H1 (cell line): ENCODE measurements at regions not wholly inside any gene's neighbourhood (a gene's known extent, or its start where the extent isn't known, plus 50 kb on each side); places are given as distances from the start of the nearest gene placed in this dataset.

Experiments used
- CTCF ChIA-PET: fragments of 300-600 bp; sonication (Branson Sonifier 250); formaldehyde crosslinking; loops from one replicate; lab custom pipeline; 2021; ENCODE audit not compliant: partially characterized antibody; lab: Charles Lee
- POLR2A ChIA-PET: fragments of 300-600 bp; sonication (Branson Sonifier 250); formaldehyde crosslinking; loops from one replicate; lab custom pipeline; 2021; ENCODE audit warnings: inconsistent platforms; ENCODE audit not compliant: partially characterized antibody; lab: Charles Lee
- DNase-seq, 2 experiments: peaks; one replicate each; pipeline versions ENCODE4 v3.0.0 to v3.0.0-alpha.2; 2010 to 2022; ENCODE audit warnings: low spot score in 2 of 2, low read depth in 1 of 2, mixed read lengths in 1 of 2
- FAIRE-seq: peaks from 2 replicates; lab custom pipeline; 2011; peaks lifted over from hg19 to GRCh38; lab: Jason Lieb, UNC
- H2AFZ ChIP-seq: 2 replicates; pipeline ENCODE4 v1.8.1; 2012; ENCODE audit warnings: low read length, inconsistent platforms
- H2AK5ac ChIP-seq: 2 replicates; pipeline ENCODE4 v1.6.1; 2013; ENCODE audit warnings: low read depth, low read length
- H2BK120ac ChIP-seq: replicated peaks from 2 replicates; pipeline ENCODE3; 2013; ENCODE audit warnings: low read depth, low read length, inconsistent platforms
- H2BK12ac ChIP-seq: 2 replicates; pipeline ENCODE4 v1.6.1; 2013; ENCODE audit warnings: low read depth, low read length
- H2BK15ac ChIP-seq: 2 replicates; pipeline ENCODE4 v1.6.1; 2013; ENCODE audit warnings: low read length
- H2BK20ac ChIP-seq: 2 replicates; pipeline ENCODE4 v1.6.1; 2013; ENCODE audit warnings: low read length
- H2BK5ac ChIP-seq: 2 replicates; pipeline ENCODE4 v1.6.1; 2013; ENCODE audit warnings: low read depth, low read length
- H3K14ac ChIP-seq: 2 replicates; pipeline ENCODE4 v1.6.1; 2013; ENCODE audit warnings: inconsistent platforms; ENCODE audit not compliant: insufficient read length
- H3K18ac ChIP-seq: 2 replicates; pipeline ENCODE4 v1.6.1; 2013; ENCODE audit warnings: low read length; ENCODE audit errors: extremely low read depth
- H3K23ac ChIP-seq: 2 replicates; pipeline ENCODE4 v1.6.1; 2013; ENCODE audit warnings: inconsistent platforms; ENCODE audit not compliant: insufficient read length
- H3K23me2 ChIP-seq: 2 replicates; pipeline ENCODE4 v1.6.1; 2013; ENCODE audit warnings: low read depth, low read length
- H3K27ac ChIP-seq: 2 replicates; pipeline ENCODE4 v1.6.1; 2011; ENCODE audit warnings: low read depth, low read length, inconsistent platforms
- H3K27me3 ChIP-seq, 4 experiments: replicated peaks in 1 of 4; 1 replicate in 1 of 4; 2 replicates in 3 of 4; pipeline versions ENCODE4 v1.6.1 to v1.8.1; 2011 to 2013; ENCODE audit warnings: low read length in 3 of 4, mild to moderate bottlenecking in 3 of 4, inconsistent platforms in 2 of 4, mixed read lengths in 2 of 4, moderate library complexity in 1 of 4; ENCODE audit not compliant: control insufficient read depth in 3 of 4, insufficient read depth in 3 of 4; ENCODE audit errors: extremely low read depth in 1 of 4
- H3K36me3 ChIP-seq, 4 experiments: 2 replicates each; pipeline versions ENCODE4 v1.6.1 to v1.8.1; 2011 to 2013; ENCODE audit warnings: mild to moderate bottlenecking in 4 of 4, low read length in 3 of 4, moderate library complexity in 2 of 4, control low read depth in 1 of 4, inconsistent platforms in 1 of 4; ENCODE audit not compliant: insufficient read depth in 4 of 4, control insufficient read depth in 2 of 4
- H3K4ac ChIP-seq: replicated peaks from 2 replicates; pipeline ENCODE3; 2013; ENCODE audit warnings: low read length, low read depth, mixed read lengths, inconsistent platforms; ENCODE audit not compliant: insufficient read length
- H3K4me1 ChIP-seq, 4 experiments: replicated peaks in 1 of 4; 1 replicate in 1 of 4; 2 replicates in 3 of 4; pipeline versions ENCODE4 v1.6.1 to v1.8.1; 2011 to 2013; ENCODE audit warnings: low read length in 3 of 4, inconsistent platforms in 2 of 4, mixed read lengths in 1 of 4; ENCODE audit not compliant: insufficient read depth in 4 of 4, control insufficient read depth in 3 of 4
- H3K4me2 ChIP-seq, 2 experiments: 2 replicates each; pipeline versions ENCODE4 v1.6.1 to v1.8.1; 2011 to 2013; ENCODE audit warnings: low read depth in 2 of 2, low read length in 2 of 2, control low read depth in 1 of 2, inconsistent platforms in 1 of 2, mild to moderate bottlenecking in 1 of 2; ENCODE audit not compliant: insufficient read depth in 1 of 2
- H3K4me3 ChIP-seq, 4 experiments: fragments of 200-600, 300-600 bp in 1 of 4; sonication (generic), shearing (Covaris generic), sonication (Bioruptor Twin) in 1 of 4; 2 replicates each; pipeline versions ENCODE4 v1.5.1 to v1.8.1; 2011 to 2016; ENCODE audit warnings: low read length in 4 of 4, low read depth in 3 of 4, control low read depth in 2 of 4, inconsistent platforms in 2 of 4, mild to moderate bottlenecking in 2 of 4, mixed read lengths in 1 of 4, moderate library complexity in 1 of 4; ENCODE audit not compliant: insufficient read depth in 2 of 4; ENCODE audit errors: extremely low read depth in 1 of 4
- H3K56ac ChIP-seq: replicated peaks from 2 replicates; pipeline ENCODE3; 2013; ENCODE audit warnings: low read depth, mild to moderate bottlenecking, mixed read lengths, low read length, inconsistent platforms; ENCODE audit not compliant: insufficient read length
- H3K79me1 ChIP-seq: 2 replicates; pipeline ENCODE4 v1.6.1; 2013; ENCODE audit warnings: low read depth, low read length, control low read depth
- H3K79me2 ChIP-seq, 2 experiments: 2 replicates each; pipeline versions ENCODE4 v1.6.1 to v1.8.1; 2012 to 2013; ENCODE audit warnings: low read length in 2 of 2, mild to moderate bottlenecking in 2 of 2, inconsistent platforms in 1 of 2; ENCODE audit not compliant: insufficient read depth in 2 of 2, control insufficient read depth in 1 of 2
- H3K9ac ChIP-seq, 4 experiments: replicated peaks in 1 of 4; 1 replicate in 1 of 4; 2 replicates in 3 of 4; pipeline versions ENCODE4 v1.6.1 to v1.8.1; 2011 to 2013; ENCODE audit warnings: low read depth in 3 of 4, low read length in 3 of 4, control low read depth in 2 of 4, mild to moderate bottlenecking in 2 of 4, moderate library complexity in 2 of 4, inconsistent platforms in 1 of 4; ENCODE audit errors: extremely low read depth in 1 of 4
- H3K9me3 ChIP-seq, 2 experiments: 2 replicates each; pipeline versions ENCODE4 v1.6.1 to v1.8.1; 2012 to 2013; ENCODE audit warnings: mild to moderate bottlenecking in 2 of 2, moderate library complexity in 2 of 2, control low read depth in 1 of 2, inconsistent platforms in 1 of 2, low read depth in 1 of 2, low read length in 1 of 2, mixed read lengths in 1 of 2; ENCODE audit not compliant: insufficient read depth in 2 of 2
- H4K20me1 ChIP-seq, 2 experiments: replicated peaks in 1 of 2; 2 replicates each; pipeline versions ENCODE3 to v1.8.1; 2011 to 2013; ENCODE audit warnings: inconsistent platforms in 2 of 2, low read length in 2 of 2, mild to moderate bottlenecking in 1 of 2; ENCODE audit not compliant: insufficient read depth in 2 of 2, control insufficient read depth in 1 of 2
- H4K5ac ChIP-seq: 2 replicates; pipeline ENCODE4 v1.6.1; 2013; ENCODE audit warnings: low read length, low read depth, mixed read lengths, inconsistent platforms; ENCODE audit not compliant: insufficient read length
- H4K8ac ChIP-seq: 2 replicates; pipeline ENCODE4 v1.8.0; 2013; ENCODE audit warnings: mild to moderate bottlenecking, moderate library complexity, low read length, inconsistent platforms; ENCODE audit not compliant: insufficient read depth; ENCODE audit errors: extremely low read depth
- H4K91ac ChIP-seq: replicated peaks from 2 replicates; pipeline ENCODE3; 2013; ENCODE audit warnings: low read length, mixed read lengths, inconsistent platforms; ENCODE audit not compliant: insufficient read length
- BCL11A ChIP-seq, 2 experiments: IDR thresholded peaks; one replicate each; pipeline ENCODE4 v1.6.1; 2011; ENCODE audit warnings: low read depth in 2 of 2, low read length in 2 of 2, mild to moderate bottlenecking in 2 of 2
- HDAC6 ChIP-seq: IDR thresholded peaks from one replicate; pipeline ENCODE4 v1.7.1; 2012; ENCODE audit warnings: low read depth, mild to moderate bottlenecking, inconsistent platforms, low read length, moderate library complexity
- NRF1 ChIP-seq: IDR thresholded peaks from 2 replicates; pipeline ENCODE4 v1.6.1; 2011; ENCODE audit warnings: mild to moderate bottlenecking, low read depth, low read length, improper control_type of control experiment
- PHF8 ChIP-seq: fragments of 200-600 bp; sonication (generic); conservative IDR thresholded peaks from 2 replicates; pipeline ENCODE4 v1.7.1; 2012; ENCODE audit warnings: low read depth, mild to moderate bottlenecking, inconsistent platforms, low read length, moderate library complexity
- TAF7 ChIP-seq: optimal IDR thresholded peaks from 2 replicates; pipeline ENCODE3; 2011; ENCODE audit warnings: low read depth, mild to moderate bottlenecking, inconsistent platforms, low read length, moderate library complexity, borderline replicate concordance
- TBP ChIP-seq: IDR thresholded peaks from 2 replicates; pipeline ENCODE4 v1.6.1; 2011; ENCODE audit warnings: low read depth, low read length, improper control_type of control experiment
- WGBS, 2 experiments: shearing (Covaris generic) in 1 of 2; methylation state at CpG; one replicate each; pipeline versions ENCODE4 v1.1.6 to v1.1.7; 2013 to 2015; ENCODE audit warnings: low lambda C conversion rate in 2 of 2, mixed read lengths in 2 of 2, inconsistent platforms in 1 of 2, low coverage in 1 of 2, missing lambda C conversion rate in 1 of 2; ENCODE audit not compliant: insufficient replicate concordance in 2 of 2, insufficient coverage in 1 of 2, insufficient read length in 1 of 2; ENCODE audit errors: extremely low coverage in 1 of 2, missing lambda C conversion rate in 1 of 2; 5-methylcytosine and 5-hydroxymethylcytosine counted together
- TF ChIP-seq, protein P1 (sequence below), 3 experiments: IDR thresholded peaks; 1 replicate in 2 of 3; 2 replicates in 1 of 3; pipeline versions ENCODE4 v1.5.1 to v1.6.1; 2011; ENCODE audit warnings: low read length in 3 of 3, mild to moderate bottlenecking in 3 of 3, inconsistent platforms in 2 of 3, low read depth in 1 of 3, moderate library complexity in 1 of 3; ENCODE audit not compliant: insufficient read depth in 1 of 3; ENCODE audit errors: control extremely low read depth in 1 of 3

DNA sequence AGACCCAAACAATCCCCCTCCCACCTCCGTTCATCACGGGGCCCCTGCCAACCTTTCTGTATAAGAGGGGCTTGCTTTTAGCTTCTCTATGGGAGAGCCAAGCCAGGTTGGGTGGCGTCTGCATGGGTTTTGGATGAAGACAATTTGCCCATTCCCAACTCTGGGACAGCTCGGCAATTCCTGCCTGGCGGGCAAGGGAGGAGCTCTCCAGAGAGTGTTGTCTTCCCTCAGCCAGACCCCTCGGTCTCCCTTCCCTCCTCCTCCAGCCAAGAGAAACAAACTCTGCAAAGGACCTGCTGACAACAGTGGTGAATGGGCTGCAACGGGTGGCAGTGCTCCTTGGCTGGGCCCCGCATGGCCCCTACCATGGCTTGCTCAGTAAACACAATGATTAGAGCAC, 267.2 kb upstream of the HDAC4 start:
- Histone ChIP-seq H3K79me2 (no peaks in the 10 kb centered on the region), H3K79me1 (no peaks in the 10 kb centered on the region), H2AK5ac (no peak overlapping the region), H2BK12ac (no peak overlapping the region), H3K9me3 (no peaks in the 10 kb centered on the region; a peak in 1 of 4 replicates), H3K23ac (no peak overlapping the region), H3K18ac (no peak overlapping the region), H2BK20ac (no peak overlapping the region), H3K9ac (no peak overlapping the region), H3K36me3 (no peaks in the 10 kb centered on the region), H4K5ac (no peak overlapping the region), H4K91ac (no peak overlapping the region), H3K14ac (no peak overlapping the region), H3K23me2 (no peaks in the 10 kb centered on the region; the same call in 1 of the 2 replicates), H4K20me1 (no peaks in the 10 kb centered on the region), H2BK15ac (no peak overlapping the region), H3K4ac (no peak overlapping the region), H3K4me2 (no peak overlapping the region), H3K27ac (no peak overlapping the region), H2BK5ac (no peak overlapping the region), H2BK120ac (no peak overlapping the region), H3K27me3 (no peaks in the 10 kb centered on the region), H2AFZ (no peak overlapping the region), H3K56ac (no peak overlapping the region), H3K4me1 (no peaks in the 10 kb centered on the region), H4K8ac (no peak overlapping the region; the same call in 1 of the 2 replicates), H3K4me3 (no peak overlapping the region)
- no peak for FAIRE-seq
- 86% methylated on average over 7 of the region's 8 CpGs; no CpG with 5 or more reads in 1 of the 2 experiments for WGBS, 2 experiments
- ChIA-PET CTCF (no interaction called here), POLR2A (no interaction called here)
- no peak for DNase-seq
- TF ChIP-seq, protein P1, sequence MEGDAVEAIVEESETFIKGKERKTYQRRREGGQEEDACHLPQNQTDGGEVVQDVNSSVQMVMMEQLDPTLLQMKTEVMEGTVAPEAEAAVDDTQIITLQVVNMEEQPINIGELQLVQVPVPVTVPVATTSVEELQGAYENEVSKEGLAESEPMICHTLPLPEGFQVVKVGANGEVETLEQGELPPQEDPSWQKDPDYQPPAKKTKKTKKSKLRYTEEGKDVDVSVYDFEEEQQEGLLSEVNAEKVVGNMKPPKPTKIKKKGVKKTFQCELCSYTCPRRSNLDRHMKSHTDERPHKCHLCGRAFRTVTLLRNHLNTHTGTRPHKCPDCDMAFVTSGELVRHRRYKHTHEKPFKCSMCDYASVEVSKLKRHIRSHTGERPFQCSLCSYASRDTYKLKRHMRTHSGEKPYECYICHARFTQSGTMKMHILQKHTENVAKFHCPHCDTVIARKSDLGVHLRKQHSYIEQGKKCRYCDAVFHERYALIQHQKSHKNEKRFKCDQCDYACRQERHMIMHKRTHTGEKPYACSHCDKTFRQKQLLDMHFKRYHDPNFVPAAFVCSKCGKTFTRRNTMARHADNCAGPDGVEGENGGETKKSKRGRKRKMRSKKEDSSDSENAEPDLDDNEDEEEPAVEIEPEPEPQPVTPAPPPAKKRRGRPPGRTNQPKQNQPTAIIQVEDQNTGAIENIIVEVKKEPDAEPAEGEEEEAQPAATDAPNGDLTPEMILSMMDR (IDR thresholded peaks at IDR 0.05; ENCODE audit: control extremely low read depth in 1 of 3, insufficient read depth in 1 of 3, low read depth in 1 of 3, low read length in 3 of 3) = no peak
- TF ChIP-seq HDAC6 (no peak), NRF1 (no peak), BCL11A (IDR thresholded peaks at IDR 0.05; ENCODE audit: low read depth in 2 of 2, low read length in 2 of 2) (no peak), TAF7 (no peak), PHF8 (no peak), TBP (no peak)
